ENCODE measurements at regions not wholly inside any gene's neighbourhood (a gene's known extent, or its start where the extent isn't known, plus 50 kb on each side); places are given as distances from the start of the nearest gene placed in this dataset.
"Not testable (repeated sequence)": the region's sequence is repeated elsewhere in the genome, so short reads cannot be mapped to it uniquely, and the experiment has no call there.

GRCh38 chr1:61556631-61557030, 168.3 kb downstream of the TM2D1 start:
- Histone ChIP-seq H3K27me3 (ENCODE audit: control insufficient read depth, insufficient read depth, low read length) (no peaks in the 10 kb centered on the region), H3K4me1 (ENCODE audit: control insufficient read depth in 2 of 3, insufficient read depth in 2 of 3, low read depth in 1 of 3, low read length in 3 of 3) (no peaks in the 10 kb centered on the region), H3K9me3 (ENCODE audit: control insufficient read depth in 2 of 3, insufficient read depth in 1 of 3, low read length in 3 of 3) (no peaks in the 10 kb centered on the region), H3K9ac (ENCODE audit: low read length in 3 of 3) (no peak overlapping the region), H3K27ac (ENCODE audit: low read depth in 2 of 2, low read length in 2 of 2) (no peak overlapping the region), H3K4me3 (ENCODE audit: low read length in 3 of 3) (no peak overlapping the region), H3K36me3 (ENCODE audit: control insufficient read depth in 2 of 3, insufficient read depth in 3 of 3, low read length in 3 of 3) (no peaks in the 10 kb centered on the region)
- no peak for TF ChIP-seq CTCF (IDR thresholded peaks at IDR 0.05; ENCODE audit: borderline replicate concordance, extremely low read depth, insufficient read depth)
- DNase-seq, result no peak
- intact Hi-C loops (cut with DNase I), result no loop called here
- no peak for FAIRE-seq

- intact Hi-C loops (cut with DNase I), result no loop called here
- no peak overlapping the region for H3K27ac ChIP-seq (ENCODE audit: low read depth in 2 of 2, low read length in 2 of 2)
- TF ChIP-seq CTCF (IDR thresholded peaks at IDR 0.05; ENCODE audit: borderline replicate concordance, extremely low read depth, insufficient read depth), result no peak
- FAIRE-seq (no peak), DNase-seq (no peak)
- H3K4me3 ChIP-seq (ENCODE audit: low read length in 3 of 3), result no peak overlapping the region
- H3K9me3 ChIP-seq (ENCODE audit: control insufficient read depth in 2 of 3, insufficient read depth in 1 of 3, low read length in 3 of 3), result no peaks in the 10 kb centered on the region
- H3K27me3 ChIP-seq (ENCODE audit: control insufficient read depth, insufficient read depth, low read length), result no peaks in the 10 kb centered on the region
- no peak overlapping the region for H3K9ac ChIP-seq (ENCODE audit: low read length in 3 of 3)
- no peaks in the 10 kb centered on the region for H3K36me3 ChIP-seq (ENCODE audit: control insufficient read depth in 2 of 3, insufficient read depth in 3 of 3, low read length in 3 of 3)
- no peaks in the 10 kb centered on the region for H3K4me1 ChIP-seq (ENCODE audit: control insufficient read depth in 2 of 3, insufficient read depth in 2 of 3, low read depth in 1 of 3, low read length in 3 of 3)
These were observed 172.2 kb downstream of the TM2D1 start for GRCh38 chr1:61552630-61553305.

GRCh38 chr1:61547302-61547701, 177.6 kb downstream of the TM2D1 start:
- H3K4me3 ChIP-seq (ENCODE audit: low read length in 3 of 3); H3K9ac ChIP-seq (ENCODE audit: low read length in 3 of 3); FAIRE-seq; H3K27ac ChIP-seq (ENCODE audit: low read depth in 2 of 2, low read length in 2 of 2); H3K27me3 ChIP-seq (ENCODE audit: control insufficient read depth, insufficient read depth, low read length); H3K36me3 ChIP-seq (ENCODE audit: control insufficient read depth in 2 of 3, insufficient read depth in 3 of 3, low read length in 3 of 3); intact Hi-C loops (cut with DNase I); H3K4me1 ChIP-seq (ENCODE audit: control insufficient read depth in 2 of 3, insufficient read depth in 2 of 3, low read depth in 1 of 3, low read length in 3 of 3); H3K9me3 ChIP-seq (ENCODE audit: control insufficient read depth in 2 of 3, insufficient read depth in 1 of 3, low read length in 3 of 3); DNase-seq: not testable (repeated sequence)

- FAIRE-seq; H3K9ac ChIP-seq (ENCODE audit: low read length in 3 of 3); H3K4me3 ChIP-seq (ENCODE audit: low read length in 3 of 3); H3K36me3 ChIP-seq (ENCODE audit: control insufficient read depth in 2 of 3, insufficient read depth in 3 of 3, low read length in 3 of 3); DNase-seq; H3K27ac ChIP-seq (ENCODE audit: low read depth in 2 of 2, low read length in 2 of 2); intact Hi-C loops (cut with DNase I); H3K9me3 ChIP-seq (ENCODE audit: control insufficient read depth in 2 of 3, insufficient read depth in 1 of 3, low read length in 3 of 3); H3K4me1 ChIP-seq (ENCODE audit: control insufficient read depth in 2 of 3, insufficient read depth in 2 of 3, low read depth in 1 of 3, low read length in 3 of 3); H3K27me3 ChIP-seq (ENCODE audit: control insufficient read depth, insufficient read depth, low read length): not testable (repeated sequence)
These were observed 180.1 kb downstream of the TM2D1 start for GRCh38 chr1:61544870-61545269.

- H3K9ac ChIP-seq (ENCODE audit: low read length in 3 of 3); H3K9me3 ChIP-seq (ENCODE audit: control insufficient read depth in 2 of 3, insufficient read depth in 1 of 3, low read length in 3 of 3); FAIRE-seq; H3K36me3 ChIP-seq (ENCODE audit: control insufficient read depth in 2 of 3, insufficient read depth in 3 of 3, low read length in 3 of 3); H3K27me3 ChIP-seq (ENCODE audit: control insufficient read depth, insufficient read depth, low read length); intact Hi-C loops (cut with DNase I); DNase-seq; H3K4me1 ChIP-seq (ENCODE audit: control insufficient read depth in 2 of 3, insufficient read depth in 2 of 3, low read depth in 1 of 3, low read length in 3 of 3); H3K27ac ChIP-seq (ENCODE audit: low read depth in 2 of 2, low read length in 2 of 2); H3K4me3 ChIP-seq (ENCODE audit: low read length in 3 of 3): not testable (repeated sequence)
These were observed 181.4 kb downstream of the TM2D1 start for GRCh38 chr1:61543498-61543897.

Measured in kidney (tissue), 13 donors.